Vagina (tissue), 2 donors: ENCODE measurements at regions not wholly inside any gene's neighbourhood (a gene's known extent, or its start where the extent isn't known, plus 50 kb on each side); places are given as distances from the start of the nearest gene placed in this dataset.

ENCODE experiments used
- POLR2AphosphoS5 ChIP-seq, 2 donors: sonication (generic); formaldehyde crosslinking; IDR thresholded peaks; one replicate each; pipeline ENCODE4 v1.9.0; 2017; ENCODE audit warnings: antibody characterized with exemption in 2 of 2, mild to moderate bottlenecking in 2 of 2, low read depth in 1 of 2; ENCODE audit not compliant: insufficient read depth in 1 of 2
- TF ChIP-seq, protein P1 (sequence below), 3 experiments: fragments of 450-650 bp in 2 of 3; fragments of 200-600 bp in 1 of 3; sonication (generic) in 1 of 3; IDR thresholded peaks; one replicate each; pipeline ENCODE4 v1.5.1; 2017 to 2019; ENCODE audit warnings: antibody characterized with exemption in 3 of 3, mild to moderate bottlenecking in 2 of 3, moderate library complexity in 2 of 3

DNA sequence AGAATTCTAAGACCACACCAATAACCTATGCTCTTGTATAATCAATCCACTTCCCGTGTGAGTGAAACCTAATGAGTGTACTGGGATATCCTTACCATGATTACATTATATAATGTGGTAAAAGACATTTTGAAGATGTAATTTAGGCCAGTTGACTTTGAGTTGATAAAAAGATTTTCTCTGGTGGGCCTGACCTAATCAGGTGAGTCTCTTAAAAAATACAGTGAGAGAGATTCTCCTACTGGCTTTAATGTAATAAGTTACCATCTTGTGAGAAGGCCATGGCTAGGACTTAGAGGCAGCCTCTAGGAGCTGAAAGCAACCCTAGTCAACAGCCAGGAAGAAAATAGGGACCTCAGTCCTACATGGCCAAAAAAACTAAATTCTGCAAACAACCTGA, 847.7 kb upstream of the HS3ST5 start:
- TF ChIP-seq, protein P1, sequence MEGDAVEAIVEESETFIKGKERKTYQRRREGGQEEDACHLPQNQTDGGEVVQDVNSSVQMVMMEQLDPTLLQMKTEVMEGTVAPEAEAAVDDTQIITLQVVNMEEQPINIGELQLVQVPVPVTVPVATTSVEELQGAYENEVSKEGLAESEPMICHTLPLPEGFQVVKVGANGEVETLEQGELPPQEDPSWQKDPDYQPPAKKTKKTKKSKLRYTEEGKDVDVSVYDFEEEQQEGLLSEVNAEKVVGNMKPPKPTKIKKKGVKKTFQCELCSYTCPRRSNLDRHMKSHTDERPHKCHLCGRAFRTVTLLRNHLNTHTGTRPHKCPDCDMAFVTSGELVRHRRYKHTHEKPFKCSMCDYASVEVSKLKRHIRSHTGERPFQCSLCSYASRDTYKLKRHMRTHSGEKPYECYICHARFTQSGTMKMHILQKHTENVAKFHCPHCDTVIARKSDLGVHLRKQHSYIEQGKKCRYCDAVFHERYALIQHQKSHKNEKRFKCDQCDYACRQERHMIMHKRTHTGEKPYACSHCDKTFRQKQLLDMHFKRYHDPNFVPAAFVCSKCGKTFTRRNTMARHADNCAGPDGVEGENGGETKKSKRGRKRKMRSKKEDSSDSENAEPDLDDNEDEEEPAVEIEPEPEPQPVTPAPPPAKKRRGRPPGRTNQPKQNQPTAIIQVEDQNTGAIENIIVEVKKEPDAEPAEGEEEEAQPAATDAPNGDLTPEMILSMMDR (IDR thresholded peaks at IDR 0.05): no peak
- TF ChIP-seq POLR2AphosphoS5 (IDR thresholded peaks at IDR 0.05; ENCODE audit: insufficient read depth in 1 of 2, low read depth in 1 of 2): no peak
